Breast epithelium (tissue), 3 donors: ENCODE measurements at regions not wholly inside any gene's neighbourhood (a gene's known extent, or its start where the extent isn't known, plus 50 kb on each side); places are given as distances from the start of the nearest gene placed in this dataset.

Source experiments
- CTCF ChIP-seq, 3 donors: fragments of 450-650 bp; IDR thresholded peaks; one replicate each; pipeline ENCODE4 v1.5.1; 2016 to 2017; ENCODE audit warnings: antibody characterized with exemption in 3 of 3, mild to moderate bottlenecking in 3 of 3, moderate library complexity in 3 of 3
- POLR2AphosphoS5 ChIP-seq, 3 donors: sonication (generic); formaldehyde crosslinking; IDR thresholded peaks; one replicate each; pipeline ENCODE4 v1.6.1; 2017; ENCODE audit warnings: antibody characterized with exemption in 3 of 3

GRCh38 chr2:66041902-66042657 is 392.8 kb upstream of the MEIS1 start:
- TF ChIP-seq CTCF (IDR thresholded peaks at IDR 0.05) (no peak), POLR2AphosphoS5 (IDR thresholded peaks at IDR 0.05) (no peak)
